VCaP (cell line): ENCODE measurements at regions not wholly inside any gene's neighbourhood (a gene's known extent, or its start where the extent isn't known, plus 50 kb on each side); places are given as distances from the start of the nearest gene placed in this dataset.

ENCODE experiments used
- H3K27ac ChIP-seq: fragments of 450-650 bp; 2 replicates; pipeline ENCODE4 v1.5.1; 2017
- TF ChIP-seq, protein P1 (sequence below): fragments of 450-650 bp; conservative IDR thresholded peaks from 2 replicates; pipeline ENCODE4 v1.5.1; 2017; ENCODE audit warnings: mild to moderate bottlenecking, moderate library complexity

DNA sequence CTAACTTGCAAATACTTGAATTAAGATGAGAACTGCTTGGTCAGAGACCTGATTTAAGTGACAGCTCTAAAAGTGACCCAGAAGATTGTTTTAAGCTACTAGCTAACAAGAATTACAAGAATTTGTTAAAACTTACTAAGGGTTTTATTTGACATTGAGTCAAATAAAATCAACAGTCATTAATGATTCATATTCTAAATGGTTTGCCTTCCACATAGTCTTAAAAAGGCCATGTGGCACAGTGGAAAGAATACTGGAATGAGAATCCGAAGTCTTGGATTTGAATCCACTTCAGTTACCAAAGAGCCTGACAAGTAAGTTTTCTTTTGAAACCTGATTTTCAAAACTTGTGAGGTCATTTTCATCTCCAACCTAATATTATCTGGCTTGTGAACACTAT is 489.3 kb downstream of the ADCYAP1 start:
- peak overlapping the region; percentile 88 for H3K27ac ChIP-seq

GRCh38 chr18:1394426-1394825 is 489.8 kb downstream of the ADCYAP1 start:
- TF ChIP-seq, protein P1, sequence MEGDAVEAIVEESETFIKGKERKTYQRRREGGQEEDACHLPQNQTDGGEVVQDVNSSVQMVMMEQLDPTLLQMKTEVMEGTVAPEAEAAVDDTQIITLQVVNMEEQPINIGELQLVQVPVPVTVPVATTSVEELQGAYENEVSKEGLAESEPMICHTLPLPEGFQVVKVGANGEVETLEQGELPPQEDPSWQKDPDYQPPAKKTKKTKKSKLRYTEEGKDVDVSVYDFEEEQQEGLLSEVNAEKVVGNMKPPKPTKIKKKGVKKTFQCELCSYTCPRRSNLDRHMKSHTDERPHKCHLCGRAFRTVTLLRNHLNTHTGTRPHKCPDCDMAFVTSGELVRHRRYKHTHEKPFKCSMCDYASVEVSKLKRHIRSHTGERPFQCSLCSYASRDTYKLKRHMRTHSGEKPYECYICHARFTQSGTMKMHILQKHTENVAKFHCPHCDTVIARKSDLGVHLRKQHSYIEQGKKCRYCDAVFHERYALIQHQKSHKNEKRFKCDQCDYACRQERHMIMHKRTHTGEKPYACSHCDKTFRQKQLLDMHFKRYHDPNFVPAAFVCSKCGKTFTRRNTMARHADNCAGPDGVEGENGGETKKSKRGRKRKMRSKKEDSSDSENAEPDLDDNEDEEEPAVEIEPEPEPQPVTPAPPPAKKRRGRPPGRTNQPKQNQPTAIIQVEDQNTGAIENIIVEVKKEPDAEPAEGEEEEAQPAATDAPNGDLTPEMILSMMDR, result no peak
- H3K27ac ChIP-seq, result peak overlapping the region; percentile 88

More for the DNA sequence above, 489.3 kb downstream of the ADCYAP1 start:
- TF ChIP-seq, protein P1, result no peak

GRCh38 chr18:1394966-1395365 is 490.3 kb downstream of the ADCYAP1 start:
- peak overlapping the region; percentile 88; the same call in 1 of the 2 replicates for H3K27ac ChIP-seq
- TF ChIP-seq, protein P1, result no peak

DNA sequence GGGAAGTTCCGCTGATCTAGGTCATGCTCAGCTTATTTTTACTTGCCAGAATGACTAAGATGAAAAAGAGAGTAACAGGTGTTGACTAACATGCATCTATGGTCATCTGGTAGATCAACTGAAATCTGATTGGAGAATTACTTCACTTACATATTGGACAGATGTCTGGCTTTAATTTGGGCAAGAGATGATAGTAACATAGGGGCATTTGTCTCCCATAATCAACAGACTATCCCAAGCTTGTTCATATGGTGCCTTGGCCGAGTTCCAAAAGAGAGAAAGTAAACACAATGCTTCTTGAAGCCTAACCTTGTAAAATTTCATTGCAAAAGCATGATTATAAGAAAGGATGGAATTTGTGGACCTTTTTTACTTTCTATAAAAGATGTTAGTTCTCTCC is 503.7 kb downstream of the ADCYAP1 start:
- peak overlapping the region; percentile 78 for H3K27ac ChIP-seq

GRCh38 chr18:1412655-1413322 is 508.1 kb downstream of the ADCYAP1 start:
- no peak overlapping the region for H3K27ac ChIP-seq
- TF ChIP-seq, protein P1, result no peak

More for the DNA sequence above, 503.7 kb downstream of the ADCYAP1 start:
- TF ChIP-seq, protein P1, result no peak

GRCh38 chr18:1413323-1413675 is 508.6 kb downstream of the ADCYAP1 start:
- TF ChIP-seq, protein P1, result no peak
- no peak overlapping the region for H3K27ac ChIP-seq

- TF ChIP-seq, protein P1, result no peak
- H3K27ac ChIP-seq, result no peak overlapping the region
Measured at GRCh38 chr18:1416074-1416473, 511.4 kb downstream of the ADCYAP1 start.
